ENCODE measurements at regions not wholly inside any gene's neighbourhood (a gene's known extent, or its start where the extent isn't known, plus 50 kb on each side); places are given as distances from the start of the nearest gene placed in this dataset.
"Not testable (repeated sequence)": the region's sequence is repeated elsewhere in the genome, so short reads cannot be mapped to it uniquely, and the experiment has no call there.

GRCh38 chr6:128586095-128586494, 65.7 kb upstream of the PTPRK start:
- DNase-seq, result no peak

- no peak for DNase-seq
Measured at GRCh38 chr6:128580224-128581110, 60.1 kb upstream of the PTPRK start.

- not testable (repeated sequence) for DNase-seq
Measured at GRCh38 chr6:128575254-128575653, 54.9 kb upstream of the PTPRK start.

- DNase-seq, result no peak
Measured at GRCh38 chr6:128574402-128574801, 54.0 kb upstream of the PTPRK start.

- no peak for DNase-seq
Measured at GRCh38 chr6:128573036-128573435, 52.6 kb upstream of the PTPRK start.

- DNase-seq, result no peak
Measured at GRCh38 chr6:128572294-128572693, 51.9 kb upstream of the PTPRK start.

GRCh38 chr6:128570680-128571063, 50.3 kb upstream of the PTPRK start:
- no peak for DNase-seq

GRCh38 chr6:128569732-128570679, 49.6 kb upstream of the PTPRK start:
- no peak for DNase-seq
